Lung microvascular endothelial cell (primary cell): ENCODE measurements at regions not wholly inside any gene's neighbourhood (a gene's known extent, or its start where the extent isn't known, plus 50 kb on each side); places are given as distances from the start of the nearest gene placed in this dataset.
"Not testable (repeated sequence)": the region's sequence is repeated elsewhere in the genome, so short reads cannot be mapped to it uniquely, and the experiment has no call there.

Experiments
- DNase-seq, 2 donors: peaks; one replicate each; pipeline versions ENCODE4 v3.0.0 to v3.0.0-alpha.2; 2010; ENCODE audit warnings: low read depth in 2 of 2

DNA sequence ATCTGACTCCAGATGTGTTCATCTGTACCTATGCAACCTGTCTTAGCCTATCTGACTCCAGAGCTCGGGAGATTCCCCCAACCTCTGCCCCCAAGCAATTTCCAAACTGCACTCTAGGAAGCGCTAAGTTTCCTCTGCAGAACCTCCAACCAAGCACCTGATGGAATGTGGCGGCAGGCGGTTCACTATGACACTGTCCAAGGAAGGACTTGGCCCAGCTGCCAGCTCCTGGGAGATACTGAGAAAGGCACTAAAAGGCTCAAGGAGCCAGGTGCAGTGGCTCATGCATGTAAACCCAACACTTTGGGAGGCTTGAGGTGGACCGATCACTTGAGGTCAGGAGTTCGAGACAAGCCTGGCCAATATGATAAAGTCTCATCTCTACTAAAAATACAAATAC is 244.0 kb downstream of the BCL11B start:
- DNase-seq, result no peak

DNA sequence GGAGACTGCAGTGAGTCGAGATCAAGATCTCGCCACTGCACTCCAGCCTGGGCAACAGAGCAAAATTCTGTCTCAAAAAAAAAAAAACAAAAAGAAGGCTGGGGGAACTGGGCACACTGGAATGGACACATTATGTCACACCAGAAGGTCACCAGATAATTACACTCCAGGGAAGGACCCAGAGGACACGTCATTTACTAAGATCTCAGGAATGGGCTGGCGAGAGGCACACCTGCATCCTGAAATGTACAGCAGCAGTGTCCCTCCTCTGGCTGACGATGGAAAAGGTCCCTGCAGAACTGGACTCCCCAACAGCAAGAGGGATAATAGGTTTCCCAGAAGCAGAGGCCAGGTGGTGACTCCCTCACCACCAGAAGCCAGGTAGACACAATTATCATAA is 243.5 kb downstream of the BCL11B start:
- DNase-seq, result no peak

DNA sequence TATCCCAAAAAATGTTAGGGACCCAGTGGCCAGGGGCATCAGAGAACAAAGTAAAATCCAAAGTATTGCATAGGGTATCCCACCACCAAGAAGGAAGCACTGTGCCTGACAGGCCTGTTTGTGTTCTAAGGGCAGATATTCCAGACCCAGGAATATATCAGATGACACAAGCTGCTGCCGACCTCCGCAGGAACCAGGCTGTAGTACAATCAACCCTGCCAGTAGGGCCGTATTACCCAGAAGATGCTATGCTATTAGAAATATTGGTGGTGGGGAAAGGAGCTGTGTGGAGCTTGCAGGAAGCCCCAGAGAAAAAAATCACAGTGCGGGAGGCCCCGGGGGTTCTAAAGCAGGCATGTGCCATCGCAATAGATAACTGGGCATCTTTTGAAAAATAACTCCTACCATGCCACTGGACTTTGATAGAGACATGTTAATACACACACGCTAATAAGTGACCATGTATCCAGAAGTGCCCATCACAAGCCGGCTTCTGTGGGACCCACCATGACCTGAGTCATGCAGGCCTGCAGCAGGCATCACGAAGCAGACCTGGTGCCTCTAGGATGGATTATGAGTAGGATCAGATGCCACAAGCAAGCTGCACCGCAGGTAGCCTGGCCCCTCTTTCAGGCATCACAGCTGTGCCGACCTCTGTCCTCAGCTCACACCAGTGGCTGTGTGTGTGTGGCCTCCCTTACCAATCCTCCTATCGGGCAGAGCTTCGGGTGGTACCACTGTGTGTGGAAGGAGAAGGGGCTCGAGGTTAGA is 242.7 kb downstream of the BCL11B start:
- no peak for DNase-seq

DNA sequence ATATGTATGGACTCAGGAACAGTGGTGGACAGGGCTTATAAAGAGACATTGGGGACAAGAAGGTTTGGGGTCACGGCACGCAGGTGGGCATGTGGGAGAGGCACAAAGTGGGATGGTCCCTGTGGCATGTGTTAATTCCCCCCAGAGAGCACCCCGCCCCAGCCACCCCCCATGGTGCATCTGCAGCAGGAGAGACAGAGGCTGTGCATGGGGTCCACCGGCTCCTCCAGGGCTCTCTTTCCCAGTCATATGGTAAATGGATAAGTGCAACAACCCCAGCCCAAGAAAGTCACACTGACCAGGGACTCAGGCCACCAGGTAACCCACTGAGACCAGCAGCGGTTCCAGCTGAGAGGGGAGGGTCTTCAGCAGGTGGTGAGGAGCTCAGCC is 242.1 kb downstream of the BCL11B start:
- DNase-seq, result no peak

GRCh38 chr14:99030454-99030853 is 241.5 kb downstream of the BCL11B start:
- DNase-seq, result no peak

DNA sequence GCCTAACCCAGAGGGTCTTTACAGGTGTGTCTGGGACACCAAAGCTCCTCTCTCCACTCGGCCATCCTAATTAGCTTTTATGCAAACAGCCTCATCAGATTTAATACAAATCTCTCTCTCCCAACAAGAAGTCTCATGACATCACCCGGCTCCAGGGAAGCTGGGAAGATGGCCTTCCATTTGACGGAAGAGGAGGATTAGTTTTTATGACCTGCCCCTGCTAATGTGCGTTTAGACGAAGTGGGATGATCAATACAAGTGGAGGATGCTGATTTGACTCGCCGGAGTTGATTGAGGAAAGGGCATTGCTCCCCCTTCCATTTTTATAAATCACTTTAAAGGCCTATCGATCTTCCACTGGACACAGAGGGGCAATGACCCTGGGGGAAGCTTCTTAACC is 239.2 kb downstream of the BCL11B start:
- no peak for DNase-seq

- DNase-seq, result no peak
Observed at GRCh38 chr14:99033951-99034350, 238.0 kb downstream of the BCL11B start.

DNA sequence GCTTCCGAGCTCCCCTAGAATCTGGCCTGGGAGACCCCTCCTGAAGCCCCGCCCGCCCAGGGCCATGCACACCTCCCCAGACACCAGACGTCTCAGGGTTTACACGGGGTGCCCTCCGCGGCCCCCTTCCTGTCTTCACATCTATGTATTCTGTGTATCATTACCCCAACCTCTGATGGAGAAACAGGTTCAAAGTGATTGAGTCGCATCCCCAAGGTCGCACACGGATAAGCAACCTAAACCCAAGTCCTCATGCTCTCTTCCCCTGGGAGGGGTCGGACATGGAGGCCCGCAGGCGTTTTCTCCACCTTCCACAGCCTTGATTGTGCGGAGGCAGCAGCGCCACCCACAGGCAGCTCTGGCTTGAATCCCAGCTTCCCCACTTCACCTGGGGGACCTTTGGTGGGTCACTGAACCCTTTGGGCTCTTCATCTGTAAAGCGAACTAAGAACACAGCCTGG is 237.3 kb downstream of the BCL11B start:
- no peak for DNase-seq

GRCh38 chr14:99035268-99035667 is 236.7 kb downstream of the BCL11B start:
- DNase-seq, result no peak

- DNase-seq, result no peak
Observed at GRCh38 chr14:99035712-99036610, 236.0 kb downstream of the BCL11B start.

- no peak for DNase-seq
Observed at GRCh38 chr14:99036611-99037293, 235.2 kb downstream of the BCL11B start.

- DNase-seq, result not testable (repeated sequence)
Observed at GRCh38 chr14:99037326-99037725, 234.7 kb downstream of the BCL11B start.

- no peak for DNase-seq
Observed at GRCh38 chr14:99037777-99038430, 234.1 kb downstream of the BCL11B start.

DNA sequence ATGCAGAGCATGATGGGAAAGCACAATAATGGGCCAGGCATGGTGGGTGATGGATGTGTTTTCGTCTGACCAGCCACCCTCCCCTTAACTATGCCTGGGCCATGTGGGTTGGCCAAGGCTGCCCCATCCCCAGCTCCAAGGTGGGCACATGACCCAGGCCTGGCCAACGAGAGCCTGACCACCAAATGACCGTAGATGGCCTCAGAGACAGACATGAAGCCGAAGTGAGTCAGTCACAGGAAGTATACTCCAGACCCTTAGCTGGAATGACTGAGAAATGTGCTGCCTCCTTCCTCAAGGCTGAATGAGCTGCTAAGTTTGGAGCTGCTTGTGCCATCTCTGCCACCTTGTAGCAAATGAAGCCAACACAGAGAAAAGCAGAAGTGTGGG is 233.6 kb downstream of the BCL11B start:
- no peak for DNase-seq

GRCh38 chr14:99039331-99040041 is 232.5 kb downstream of the BCL11B start:
- no peak for DNase-seq

- no peak for DNase-seq
Observed at GRCh38 chr14:99040052-99040451, 231.9 kb downstream of the BCL11B start.

GRCh38 chr14:99040711-99041110 is 231.3 kb downstream of the BCL11B start:
- DNase-seq, result no peak

GRCh38 chr14:99041141-99041819 is 230.7 kb downstream of the BCL11B start:
- no peak for DNase-seq

DNA sequence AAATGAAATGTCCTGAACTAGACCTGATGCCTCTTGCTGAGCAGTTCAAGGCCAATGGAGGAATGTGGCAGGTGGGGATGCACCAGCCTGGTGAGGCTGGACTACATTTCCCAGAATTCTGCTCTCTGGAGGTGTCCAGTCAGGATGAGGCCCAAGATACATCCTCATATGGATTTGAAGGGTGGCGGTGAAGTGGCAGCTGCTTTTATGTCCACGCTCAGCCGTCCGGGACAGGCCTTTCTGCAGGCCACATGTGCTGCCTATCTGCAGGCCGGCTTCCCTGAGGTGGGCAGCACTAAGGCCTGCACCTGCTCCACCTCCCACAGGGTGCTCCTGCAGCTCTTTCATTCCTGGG is 230.2 kb downstream of the BCL11B start:
- no peak for DNase-seq
